ENCODE measurements at regions not wholly inside any gene's neighbourhood (a gene's known extent, or its start where the extent isn't known, plus 50 kb on each side); places are given as distances from the start of the nearest gene placed in this dataset.
"Not testable (repeated sequence)": the region's sequence is repeated elsewhere in the genome, so short reads cannot be mapped to it uniquely, and the experiment has no call there.

DNA sequence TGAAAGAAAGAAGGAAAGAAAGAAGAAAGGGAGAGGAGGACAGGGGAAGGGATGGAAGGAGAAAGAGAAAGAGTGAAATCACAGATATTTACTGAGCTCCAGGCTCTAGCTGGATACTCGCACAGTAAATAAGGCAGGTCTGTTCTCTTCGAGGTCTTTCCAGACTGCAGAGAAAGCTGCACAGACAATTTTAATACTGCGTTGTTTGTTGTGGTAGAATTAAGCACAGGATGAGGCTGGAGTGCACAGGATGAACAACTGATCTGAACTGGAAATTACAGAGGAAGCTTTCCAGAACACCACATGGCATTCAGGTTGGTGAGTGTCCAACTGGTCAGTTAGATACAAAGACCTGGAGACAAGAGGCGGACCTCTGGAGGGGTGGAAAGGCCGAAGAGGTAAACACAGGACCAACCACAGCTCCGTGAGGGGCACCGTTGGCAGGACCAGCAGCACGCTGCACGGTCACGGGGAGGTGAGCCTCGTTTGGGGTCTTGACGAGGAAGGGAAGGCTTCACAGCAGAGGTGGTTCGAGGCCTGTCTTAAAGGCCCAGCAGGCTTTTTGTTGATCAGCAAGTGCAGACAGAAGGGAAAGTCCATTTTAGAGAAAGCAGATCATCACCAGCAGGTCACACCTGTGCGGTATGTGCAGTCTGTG lies 121.7 kb downstream of the ATP6V0E2 start:
- TF ChIP-seq, protein P1, sequence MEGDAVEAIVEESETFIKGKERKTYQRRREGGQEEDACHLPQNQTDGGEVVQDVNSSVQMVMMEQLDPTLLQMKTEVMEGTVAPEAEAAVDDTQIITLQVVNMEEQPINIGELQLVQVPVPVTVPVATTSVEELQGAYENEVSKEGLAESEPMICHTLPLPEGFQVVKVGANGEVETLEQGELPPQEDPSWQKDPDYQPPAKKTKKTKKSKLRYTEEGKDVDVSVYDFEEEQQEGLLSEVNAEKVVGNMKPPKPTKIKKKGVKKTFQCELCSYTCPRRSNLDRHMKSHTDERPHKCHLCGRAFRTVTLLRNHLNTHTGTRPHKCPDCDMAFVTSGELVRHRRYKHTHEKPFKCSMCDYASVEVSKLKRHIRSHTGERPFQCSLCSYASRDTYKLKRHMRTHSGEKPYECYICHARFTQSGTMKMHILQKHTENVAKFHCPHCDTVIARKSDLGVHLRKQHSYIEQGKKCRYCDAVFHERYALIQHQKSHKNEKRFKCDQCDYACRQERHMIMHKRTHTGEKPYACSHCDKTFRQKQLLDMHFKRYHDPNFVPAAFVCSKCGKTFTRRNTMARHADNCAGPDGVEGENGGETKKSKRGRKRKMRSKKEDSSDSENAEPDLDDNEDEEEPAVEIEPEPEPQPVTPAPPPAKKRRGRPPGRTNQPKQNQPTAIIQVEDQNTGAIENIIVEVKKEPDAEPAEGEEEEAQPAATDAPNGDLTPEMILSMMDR (optimal IDR thresholded peaks at IDR 0.05 in 1 of 3, IDR thresholded peaks at IDR 0.05 in 1 of 3, conservative IDR thresholded peaks at IDR 0.05 in 1 of 3; ENCODE audit: extremely low read depth in 1 of 3, insufficient read depth in 2 of 3, low read length in 3 of 3) = not testable (repeated sequence)
- TF ChIP-seq EZH2 (IDR thresholded peaks at IDR 0.05; ENCODE audit: low read length) = not testable (repeated sequence)
